BJ (cell line): ENCODE measurements at regions not wholly inside any gene's neighbourhood (a gene's known extent, or its start where the extent isn't known, plus 50 kb on each side); places are given as distances from the start of the nearest gene placed in this dataset.

Source experiments
- CTCF ChIA-PET: fragments of 350-600 bp; formaldehyde crosslinking; extraction: SDS; loops from one replicate; lab custom pipeline; 2021; ENCODE audit warnings: antibody characterized with exemption, inconsistent platforms; lab: Yijun Ruan, JAX
- POLR2A ChIA-PET: fragments of 300-600 bp; sonication (Branson Sonifier 250); formaldehyde crosslinking; extraction: SDS; loops from one replicate; lab custom pipeline; 2021; ENCODE audit warnings: antibody characterized with exemption; lab: Charles Lee
- DNase-seq: peaks from one replicate; pipeline ENCODE4 v3.0.0-alpha.2; 2011; ENCODE audit warnings: low read depth
- H3K27me3 ChIP-seq: 2 replicates; pipeline ENCODE4 v1.6.0; 2011; ENCODE audit warnings: low read length; ENCODE audit not compliant: control insufficient read depth, insufficient read depth
- H3K36me3 ChIP-seq: 2 replicates; pipeline ENCODE4 v1.5.1; 2011; ENCODE audit warnings: low read length; ENCODE audit not compliant: control insufficient read depth, insufficient read depth
- H3K4me3 ChIP-seq: 2 replicates; pipeline ENCODE4 v1.5.1; 2011; ENCODE audit warnings: low read depth, mild to moderate bottlenecking, control low read depth, low read length
- TF ChIP-seq, protein P1 (sequence below): IDR thresholded peaks from 2 replicates; pipeline ENCODE4 v1.5.1; 2011; ENCODE audit warnings: low read depth, mild to moderate bottlenecking, control low read depth, inconsistent platforms, low read length, moderate library complexity; ENCODE audit not compliant: insufficient read depth

DNA sequence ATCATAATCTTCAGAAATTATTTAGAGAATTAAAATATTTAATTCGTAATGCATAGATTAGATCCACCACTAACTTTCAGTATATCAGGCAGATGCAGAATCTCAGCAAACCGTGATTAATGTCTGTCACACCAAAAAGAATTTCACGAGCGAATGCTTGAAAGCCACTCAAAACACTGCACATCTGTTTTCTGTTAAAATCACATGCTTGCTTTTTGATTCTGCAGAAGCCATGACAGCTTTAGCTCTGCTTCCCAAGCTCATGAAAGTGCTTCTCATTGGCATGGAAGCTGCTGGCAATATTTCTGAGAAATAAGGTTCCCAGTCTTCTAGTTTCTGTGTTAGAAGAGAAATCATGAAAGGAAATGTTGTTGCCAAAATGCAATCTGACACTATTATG is 837.8 kb upstream of the LRRN3 start:
- CTCF ChIA-PET: interaction anchor here (1.0 kb wide), 1 partner anchor 127 kb away, joined by 3 read pairs; no protein-coding TSS in a partner anchor
- no peak overlapping the region for H3K4me3 ChIP-seq
- TF ChIP-seq, protein P1, sequence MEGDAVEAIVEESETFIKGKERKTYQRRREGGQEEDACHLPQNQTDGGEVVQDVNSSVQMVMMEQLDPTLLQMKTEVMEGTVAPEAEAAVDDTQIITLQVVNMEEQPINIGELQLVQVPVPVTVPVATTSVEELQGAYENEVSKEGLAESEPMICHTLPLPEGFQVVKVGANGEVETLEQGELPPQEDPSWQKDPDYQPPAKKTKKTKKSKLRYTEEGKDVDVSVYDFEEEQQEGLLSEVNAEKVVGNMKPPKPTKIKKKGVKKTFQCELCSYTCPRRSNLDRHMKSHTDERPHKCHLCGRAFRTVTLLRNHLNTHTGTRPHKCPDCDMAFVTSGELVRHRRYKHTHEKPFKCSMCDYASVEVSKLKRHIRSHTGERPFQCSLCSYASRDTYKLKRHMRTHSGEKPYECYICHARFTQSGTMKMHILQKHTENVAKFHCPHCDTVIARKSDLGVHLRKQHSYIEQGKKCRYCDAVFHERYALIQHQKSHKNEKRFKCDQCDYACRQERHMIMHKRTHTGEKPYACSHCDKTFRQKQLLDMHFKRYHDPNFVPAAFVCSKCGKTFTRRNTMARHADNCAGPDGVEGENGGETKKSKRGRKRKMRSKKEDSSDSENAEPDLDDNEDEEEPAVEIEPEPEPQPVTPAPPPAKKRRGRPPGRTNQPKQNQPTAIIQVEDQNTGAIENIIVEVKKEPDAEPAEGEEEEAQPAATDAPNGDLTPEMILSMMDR: no peak
- DNase-seq: peak; percentile 17
- POLR2A ChIA-PET: no interaction called here
- H3K36me3 ChIP-seq: no peaks in the 10 kb centered on the region
- H3K27me3 ChIP-seq: no peaks in the 10 kb centered on the region

DNA sequence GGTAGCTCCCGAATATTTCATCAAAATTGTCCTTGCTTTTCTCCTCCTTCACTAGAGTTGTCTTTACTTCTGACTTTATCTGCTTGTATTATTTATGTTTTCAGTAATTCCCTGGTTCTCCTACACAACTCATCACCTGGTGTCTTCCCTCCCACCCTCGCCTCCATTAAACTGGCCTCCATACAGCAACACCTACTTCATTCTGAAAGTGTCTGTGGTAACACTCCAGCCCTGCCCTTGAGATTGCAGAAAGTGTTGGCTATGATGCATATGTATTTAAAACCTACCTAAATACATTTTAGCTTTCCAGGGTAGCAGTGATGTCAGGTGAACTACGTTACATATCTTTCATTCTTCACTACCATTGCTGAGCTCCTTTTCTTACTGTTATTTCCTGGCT is 833.3 kb upstream of the LRRN3 start:
- no peak for DNase-seq
- TF ChIP-seq, protein P1: no peak
- Histone ChIP-seq H3K27me3 (no peaks in the 10 kb centered on the region), H3K4me3 (no peak overlapping the region), H3K36me3 (no peaks in the 10 kb centered on the region)
- CTCF ChIA-PET: no interaction called here
- POLR2A ChIA-PET: no interaction called here

DNA sequence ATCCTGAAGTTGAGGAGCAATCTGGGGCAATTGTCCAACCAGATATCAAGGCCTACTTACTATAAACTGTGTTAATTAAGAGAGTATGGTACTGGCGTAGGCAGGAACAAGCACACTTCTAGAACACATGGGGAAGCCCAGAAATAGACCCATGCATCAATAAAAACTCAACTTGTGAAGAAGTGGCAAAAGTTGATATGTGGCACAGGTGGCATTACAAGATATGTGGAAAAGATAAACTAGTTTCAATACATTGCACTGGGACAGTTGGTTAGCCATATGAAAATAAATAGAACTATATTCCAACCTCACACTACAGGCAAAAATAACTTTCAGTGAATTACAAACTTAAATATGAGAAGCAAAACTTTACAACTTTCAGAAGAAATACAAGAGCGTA is 828.7 kb upstream of the LRRN3 start:
- DNase-seq: no peak
- no peaks in the 10 kb centered on the region for H3K27me3 ChIP-seq
- no peaks in the 10 kb centered on the region for H3K36me3 ChIP-seq
- no peak overlapping the region for H3K4me3 ChIP-seq
- TF ChIP-seq, protein P1: no peak
- ChIA-PET POLR2A (no interaction called here), CTCF (no interaction called here)

DNA sequence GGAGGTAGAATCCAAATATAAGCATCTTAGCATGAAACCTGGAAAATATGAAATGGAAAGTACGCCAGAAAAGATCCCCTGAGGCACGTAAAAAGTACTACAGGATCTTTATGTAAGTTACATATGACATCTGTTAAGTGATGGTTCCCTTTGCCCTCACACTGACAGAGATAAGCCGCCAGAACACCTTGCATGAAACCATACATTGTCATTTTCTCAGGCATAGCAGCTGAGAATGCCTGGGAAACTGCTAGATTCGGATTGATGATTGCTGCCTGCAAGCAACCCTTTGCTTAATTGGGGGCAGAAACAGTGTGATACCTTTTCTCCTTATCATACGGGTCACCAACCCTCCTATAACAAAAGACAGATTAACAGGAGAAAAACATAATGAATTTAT is 826.6 kb upstream of the LRRN3 start:
- ChIA-PET POLR2A (no interaction called here), CTCF (no interaction called here)
- Histone ChIP-seq H3K4me3 (no peak overlapping the region), H3K36me3 (no peaks in the 10 kb centered on the region), H3K27me3 (no peaks in the 10 kb centered on the region)
- TF ChIP-seq, protein P1: no peak
- DNase-seq: no peak

DNA sequence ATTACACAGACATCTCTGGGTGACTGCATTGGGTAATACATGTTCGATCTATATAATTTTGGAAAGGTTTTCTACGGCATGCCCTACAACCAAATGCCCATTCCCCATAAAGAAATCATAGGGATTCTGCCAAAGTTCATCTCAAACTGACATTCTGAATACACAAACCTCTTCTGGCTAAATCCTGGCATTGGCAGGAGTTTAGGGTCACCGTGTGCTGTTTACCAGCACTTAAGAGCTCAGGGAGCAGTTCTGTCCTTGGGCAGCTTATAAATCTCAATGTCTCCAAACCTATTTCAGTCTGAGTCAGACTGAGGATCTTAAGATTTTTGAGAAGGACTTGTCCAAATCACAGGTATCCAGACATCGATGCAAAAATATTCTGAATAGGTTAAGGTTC is 809.6 kb upstream of the LRRN3 start:
- Histone ChIP-seq H3K4me3 (no peak overlapping the region), H3K36me3 (no peaks in the 10 kb centered on the region), H3K27me3 (no peaks in the 10 kb centered on the region)
- DNase-seq: no peak
- TF ChIP-seq, protein P1: no peak
- ChIA-PET POLR2A (no interaction called here), CTCF (interaction anchor here (0.7 kb wide), 1 partner anchor 100 kb away, joined by 3 read pairs; no protein-coding TSS in a partner anchor)
